HL-60 (cell line): ENCODE measurements at regions not wholly inside any gene's neighbourhood (a gene's known extent, or its start where the extent isn't known, plus 50 kb on each side); places are given as distances from the start of the nearest gene placed in this dataset.

Source experiments
- DNase-seq, 2 experiments: peaks; one replicate each; pipeline ENCODE4 v3.0.0-alpha.2; 2010 to 2020; ENCODE audit warnings: low read depth in 1 of 2, low spot score in 1 of 2
- H3K27ac ChIP-seq: fragments of 250-450 bp; sonication (Bioruptor Pico); replicated peaks from 2 replicates; pipeline ENCODE4 v1.5.1; 2020; ENCODE audit warnings: mild to moderate bottlenecking, moderate library complexity
- H3K27me3 ChIP-seq: fragments of 250-450 bp; sonication (Bioruptor Pico); 2 replicates; pipeline ENCODE4 v1.5.1; 2021; ENCODE audit warnings: mild to moderate bottlenecking, moderate library complexity; ENCODE audit not compliant: insufficient read depth, poor library complexity, severe bottlenecking
- H3K4me3 ChIP-seq: replicated peaks from 2 replicates; pipeline ENCODE4 v1.5.1; 2011; ENCODE audit warnings: mild to moderate bottlenecking, control low read depth, low read length; ENCODE audit not compliant: insufficient read depth
- CTCF ChIP-seq: IDR thresholded peaks from one replicate; pipeline ENCODE4 v1.5.1; 2011; ENCODE audit warnings: low read length, control low read depth, inconsistent platforms; ENCODE audit not compliant: insufficient read depth
- GABPA ChIP-seq: IDR thresholded peaks from 2 replicates; pipeline ENCODE4 v1.6.1; 2012; ENCODE audit warnings: low read depth
- POLR2AphosphoS5 ChIP-seq: IDR thresholded peaks from 2 replicates; pipeline ENCODE4 v1.6.1; 2012; ENCODE audit warnings: low read depth
- REST ChIP-seq: IDR thresholded peaks from 2 replicates; pipeline ENCODE4 v1.6.1; 2012; ENCODE audit warnings: low read depth; ENCODE audit not compliant: insufficient replicate concordance
- SPI1 ChIP-seq: IDR thresholded peaks from 2 replicates; pipeline ENCODE4 v1.6.1; 2012; ENCODE audit warnings: low read depth, mild to moderate bottlenecking, borderline replicate concordance

- no peak overlapping the region for H3K4me3 ChIP-seq
- TF ChIP-seq GABPA (no peak), POLR2AphosphoS5 (no peak)
- H3K27me3 ChIP-seq: no peaks in the 10 kb centered on the region
- H3K27ac ChIP-seq: no peak overlapping the region
- no peak for DNase-seq
Measured at GRCh38 chr7:83827036-83827435, 178.1 kb upstream of the SEMA3E start.

GRCh38 chr7:83824214-83824613 is 175.3 kb upstream of the SEMA3E start:
- TF ChIP-seq SPI1 (no peak), POLR2AphosphoS5 (no peak), GABPA (no peak), REST (no peak), CTCF (no peak)
- DNase-seq: no peak

GRCh38 chr7:83821866-83822265 is 172.9 kb upstream of the SEMA3E start:
- no peak for DNase-seq
- no peak overlapping the region for H3K27ac ChIP-seq
- H3K27me3 ChIP-seq: no peaks in the 10 kb centered on the region
- TF ChIP-seq CTCF: no peak
- TF ChIP-seq GABPA: no peak
- no peak overlapping the region for H3K4me3 ChIP-seq

More at GRCh38 chr7:83824214-83824613, 175.3 kb upstream of the SEMA3E start:
- Histone ChIP-seq H3K27me3 (no peaks in the 10 kb centered on the region), H3K27ac (no peak overlapping the region), H3K4me3 (no peak overlapping the region)

- no peak for DNase-seq
- Histone ChIP-seq H3K4me3 (no peak overlapping the region), H3K27me3 (no peaks in the 10 kb centered on the region), H3K27ac (no peak overlapping the region)
- TF ChIP-seq POLR2AphosphoS5 (no peak), REST (no peak)
Measured at GRCh38 chr7:83820641-83821040, 171.7 kb upstream of the SEMA3E start.

- peak in 1 of 2 experiments; percentile 37 for DNase-seq
- H3K4me3 ChIP-seq: no peak overlapping the region
- no peak overlapping the region for H3K27ac ChIP-seq
- TF ChIP-seq SPI1 (peak; percentile 72), POLR2AphosphoS5 (no peak)
- no peaks in the 10 kb centered on the region for H3K27me3 ChIP-seq
Measured at GRCh38 chr7:83819911-83820310, 171.0 kb upstream of the SEMA3E start.
